ENCODE measurements at regions not wholly inside any gene's neighbourhood (a gene's known extent, or its start where the extent isn't known, plus 50 kb on each side); places are given as distances from the start of the nearest gene placed in this dataset.
"Not testable (repeated sequence)": the region's sequence is repeated elsewhere in the genome, so short reads cannot be mapped to it uniquely, and the experiment has no call there.

DNA sequence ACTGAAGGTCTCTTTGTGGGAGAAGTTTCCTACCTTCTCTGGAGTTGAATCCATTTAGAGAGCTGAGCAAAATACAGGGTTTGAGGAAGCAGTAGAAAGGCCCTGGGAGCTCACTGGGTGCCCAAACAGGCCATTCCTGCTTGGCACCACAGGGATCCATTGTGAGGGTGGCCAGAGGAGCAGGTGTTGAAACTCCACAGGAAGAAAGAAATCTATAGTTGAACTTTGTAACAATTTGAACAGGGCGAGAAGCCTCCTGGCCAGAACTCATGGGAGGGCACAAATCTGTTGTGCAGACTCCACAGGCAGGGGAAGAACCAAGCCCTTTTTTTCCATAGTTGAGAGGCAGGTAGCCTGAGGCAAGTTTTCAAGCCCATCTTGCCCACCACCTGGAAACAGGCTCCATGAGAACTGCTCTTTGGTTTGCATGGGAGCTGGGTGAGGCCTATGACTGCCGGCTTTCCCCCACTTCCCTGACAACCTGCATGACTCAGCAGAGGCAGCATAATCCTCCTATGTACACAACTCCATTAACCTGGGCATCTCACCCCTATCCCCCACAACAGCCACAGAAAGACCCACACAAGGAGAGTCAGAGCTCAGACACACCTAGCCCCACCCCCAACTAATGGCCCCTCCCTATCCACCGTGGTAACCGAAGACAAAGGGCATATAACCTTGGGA lies 1053.0 kb downstream of the TSN start:
- DNase-seq (ENCODE audit: low read depth) = no peak

GRCh38 chr2:122812214-122812613 lies 1056.8 kb downstream of the TSN start:
- DNase-seq (ENCODE audit: low read depth) = not testable (repeated sequence)

- no peak for DNase-seq (ENCODE audit: low read depth)
Observed at GRCh38 chr2:122815120-122815519, 1059.7 kb downstream of the TSN start.

DNA sequence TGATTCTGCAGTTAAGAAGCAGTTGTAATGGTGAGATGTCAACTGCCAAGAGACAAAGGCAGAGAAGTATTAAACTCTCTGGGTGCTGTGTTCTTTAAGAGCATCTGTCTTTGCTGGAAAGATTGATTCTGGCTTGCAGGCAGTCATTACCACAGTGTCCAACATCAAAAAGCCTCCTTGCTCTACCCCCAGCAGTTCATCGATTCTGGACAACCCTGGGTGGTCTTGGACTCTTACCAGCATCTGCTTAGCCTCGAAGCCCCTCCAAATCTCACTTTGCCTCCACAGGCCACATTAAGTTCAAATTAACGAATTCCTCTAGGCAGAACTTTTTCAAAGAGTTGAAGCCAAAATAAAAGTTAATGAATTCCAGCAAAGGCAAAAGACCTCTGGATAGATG lies 1061.4 kb downstream of the TSN start:
- DNase-seq (ENCODE audit: low read depth) = no peak

DNA sequence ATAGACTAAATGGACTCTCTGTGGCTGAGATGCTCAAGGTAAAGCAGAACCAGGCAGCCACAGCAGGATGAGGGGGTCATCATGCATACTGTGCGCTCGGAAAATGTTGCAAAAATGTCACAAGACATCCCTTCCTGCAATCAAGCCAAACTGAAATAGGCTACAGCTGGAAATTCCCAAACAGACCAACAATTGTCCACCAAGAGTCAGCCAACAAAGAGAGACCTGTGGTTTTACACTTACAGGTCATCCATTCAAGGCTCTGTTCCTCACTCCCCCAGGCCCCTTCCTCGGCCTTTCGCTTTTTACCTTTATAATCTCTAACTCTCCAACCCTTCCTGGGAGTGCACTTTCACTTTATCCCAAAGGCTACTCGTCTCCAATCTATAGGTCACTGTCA lies 1066.9 kb downstream of the TSN start:
- no peak for DNase-seq (ENCODE audit: low read depth)

DNA sequence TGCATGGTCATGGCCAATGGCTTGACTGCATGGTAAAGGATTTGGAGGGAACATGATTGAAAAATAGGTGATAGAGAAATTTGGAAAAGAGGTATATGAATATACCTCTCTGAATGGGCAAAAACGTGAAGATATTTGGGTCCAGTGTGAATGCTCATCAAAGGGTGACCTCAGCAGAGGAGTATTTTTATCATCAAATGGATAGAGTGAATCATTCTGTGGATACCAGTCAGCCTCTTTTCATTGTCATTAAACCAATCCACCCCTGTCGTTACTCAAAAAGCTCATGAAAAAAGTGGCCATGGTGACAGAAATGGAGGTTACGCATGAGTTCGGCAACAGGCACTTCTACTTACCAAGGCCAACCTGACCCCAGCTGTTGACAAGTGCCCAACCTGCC lies 1074.7 kb downstream of the TSN start:
- no peak for DNase-seq (ENCODE audit: low read depth)

GRCh38 chr2:122831649-122832048 lies 1076.2 kb downstream of the TSN start:
- DNase-seq (ENCODE audit: low read depth) = no peak

DNA sequence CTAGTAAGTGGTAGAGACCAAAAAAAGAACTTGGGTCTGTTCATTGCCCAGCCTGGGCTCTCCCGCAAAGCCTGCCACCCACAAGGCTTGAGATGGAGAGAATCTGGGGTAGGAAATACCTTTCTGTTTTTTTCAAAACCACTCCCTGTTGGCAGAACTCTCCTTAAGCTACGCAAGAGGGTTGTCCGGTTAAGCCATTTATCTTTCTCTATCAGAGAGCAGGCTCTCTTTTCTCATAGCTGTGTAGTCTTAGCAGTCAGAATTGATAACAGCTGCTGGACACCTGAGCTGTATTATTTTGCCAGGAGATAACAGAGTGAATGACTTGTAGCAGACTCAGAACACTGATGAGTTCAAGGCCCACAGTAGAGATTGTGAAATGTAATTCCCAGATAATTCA lies 1088.1 kb downstream of the TSN start:
- DNase-seq (ENCODE audit: low read depth) = no peak

GRCh38 chr2:122851161-122851560 lies 1095.7 kb downstream of the TSN start:
- no peak for DNase-seq (ENCODE audit: low read depth)

GRCh38 chr2:122851972-122852531 lies 1096.6 kb downstream of the TSN start:
- DNase-seq (ENCODE audit: low read depth) = no peak

GRCh38 chr2:122856696-122857095 lies 1101.2 kb downstream of the TSN start:
- no peak for DNase-seq (ENCODE audit: low read depth)

GRCh38 chr2:122858075-122858702 lies 1102.7 kb downstream of the TSN start:
- DNase-seq (ENCODE audit: low read depth) = no peak

- no peak for DNase-seq (ENCODE audit: low read depth)
Observed at GRCh38 chr2:122858813-122859212, 1103.4 kb downstream of the TSN start.

DNA sequence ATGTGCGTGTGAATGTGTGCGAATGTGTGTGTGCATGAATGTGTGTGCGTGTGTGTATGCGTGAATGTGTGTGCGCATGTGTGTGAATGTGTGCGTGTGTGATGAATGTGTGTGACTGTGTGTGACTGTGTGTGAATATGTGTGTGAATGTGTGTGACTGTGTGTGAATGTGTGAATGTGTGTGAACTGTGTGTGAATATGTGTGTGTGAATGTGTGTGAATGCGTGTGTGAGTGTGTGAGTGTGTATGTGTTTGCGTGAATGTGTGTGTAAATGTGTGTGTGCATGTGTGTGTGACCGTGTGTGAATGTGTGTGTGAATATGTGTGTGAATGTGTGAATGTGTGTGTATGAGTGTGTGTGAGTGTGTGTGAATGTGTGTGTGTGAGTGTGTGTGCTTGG lies 1103.8 kb downstream of the TSN start:
- no peak for DNase-seq (ENCODE audit: low read depth)

DNA sequence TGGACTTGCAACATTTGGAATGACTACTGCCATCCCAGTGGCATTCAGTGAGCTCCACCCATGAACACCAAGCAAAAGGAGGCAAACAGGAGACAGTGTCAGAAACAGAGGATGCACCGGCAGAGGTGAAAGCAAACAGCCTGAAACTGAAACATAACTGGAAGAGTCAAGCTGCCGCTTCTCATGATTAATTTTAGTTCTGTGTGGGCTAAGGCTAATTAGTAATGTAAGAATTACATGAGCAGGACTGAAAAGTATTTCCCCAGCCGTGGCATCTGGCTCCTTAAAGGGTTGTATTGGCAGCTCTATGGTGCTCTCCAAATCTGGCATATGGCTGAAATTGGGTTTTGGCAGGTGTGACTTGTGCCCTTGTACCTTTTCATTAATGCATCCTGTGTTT lies 1108.1 kb downstream of the TSN start:
- no peak for DNase-seq (ENCODE audit: low read depth)

GRCh38 chr2:122864728-122865127 lies 1109.3 kb downstream of the TSN start:
- DNase-seq (ENCODE audit: low read depth) = no peak

DNA sequence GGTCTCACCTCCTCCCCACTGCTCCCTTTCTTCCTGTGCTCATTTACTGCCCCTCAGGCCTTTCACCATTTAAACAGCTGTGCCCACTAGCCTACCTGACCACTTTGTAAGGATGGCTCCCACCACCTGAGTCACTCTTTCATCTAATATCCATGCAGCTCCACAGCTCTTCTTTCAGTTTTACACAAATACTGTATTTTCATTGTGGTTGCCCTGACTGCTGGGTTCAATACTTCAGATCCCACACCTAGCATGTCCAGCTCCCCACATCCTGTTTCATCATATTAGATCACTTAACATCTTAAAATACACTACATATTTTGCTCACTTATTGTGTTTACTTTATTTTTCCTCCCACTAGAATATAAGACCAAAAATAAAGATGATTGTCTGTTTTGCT lies 1110.6 kb downstream of the TSN start:
- no peak for DNase-seq (ENCODE audit: low read depth)

DNA sequence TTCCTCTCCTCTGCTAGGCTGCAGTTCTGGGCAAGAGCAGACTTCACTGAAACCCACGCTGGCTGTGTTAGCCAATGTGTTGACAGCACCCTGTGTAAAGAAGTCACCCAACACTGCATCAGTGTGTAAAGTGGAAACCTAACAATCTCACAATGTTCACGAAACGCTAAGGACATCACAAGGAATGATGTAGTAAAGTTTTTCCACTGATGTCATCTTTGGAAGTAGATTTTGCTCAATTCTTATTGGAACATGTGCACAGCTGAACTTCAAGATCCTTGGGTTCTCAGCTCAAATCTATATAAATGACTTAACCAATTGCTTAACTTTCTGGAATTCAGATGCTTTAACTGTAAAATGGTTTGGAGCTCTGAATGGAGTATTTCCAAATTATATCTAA lies 1112.5 kb downstream of the TSN start:
- DNase-seq (ENCODE audit: low read depth) = no peak

DNA sequence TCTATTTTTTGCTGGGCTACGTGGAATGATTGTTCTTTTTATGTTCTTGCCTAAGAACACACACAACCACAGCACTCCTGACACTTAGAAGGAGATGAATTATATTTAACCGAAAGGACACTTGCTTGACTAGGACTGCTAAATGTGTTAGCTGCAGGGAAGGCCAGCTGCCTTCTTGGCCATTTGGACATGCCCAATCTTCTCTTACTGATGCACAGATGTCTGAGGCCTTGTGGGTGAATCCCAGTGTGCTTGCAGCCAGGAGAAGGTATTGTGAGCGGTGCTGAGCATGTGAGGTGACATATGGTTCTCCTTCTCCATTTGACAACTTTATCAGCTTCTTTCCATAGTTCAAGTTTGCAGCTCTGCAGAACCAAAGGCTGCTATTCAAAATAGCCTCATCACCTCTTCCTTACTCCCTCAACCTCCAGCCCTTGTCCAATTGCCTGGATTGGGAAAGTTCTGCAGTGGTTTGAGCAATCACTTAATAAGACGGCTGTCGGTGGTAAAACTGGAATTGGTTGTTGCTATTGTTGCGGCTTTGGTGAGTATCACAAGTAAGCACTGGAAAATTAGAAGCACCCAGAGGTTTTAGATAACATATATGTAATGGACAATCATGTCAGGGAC lies 1113.3 kb downstream of the TSN start:
- DNase-seq (ENCODE audit: low read depth) = no peak

DNA sequence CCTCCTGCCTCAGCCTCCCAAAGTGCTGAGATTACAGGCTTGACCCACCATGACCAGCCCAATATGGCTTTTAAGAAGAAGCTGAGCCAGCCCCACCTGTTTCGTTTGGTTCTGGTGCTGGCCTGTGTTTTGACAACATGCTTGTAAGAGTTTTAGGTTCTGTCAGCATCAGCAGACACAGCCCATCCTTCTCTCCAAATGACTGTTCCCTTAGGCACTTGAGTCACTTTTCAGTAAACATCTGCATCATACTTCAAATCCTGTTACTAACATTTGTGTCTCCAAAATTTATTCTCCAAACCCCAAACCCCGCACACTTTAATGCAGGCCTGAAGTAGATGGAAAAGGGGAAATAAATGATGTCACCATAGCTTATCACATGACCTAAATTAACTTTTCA lies 1118.5 kb downstream of the TSN start:
- DNase-seq (ENCODE audit: low read depth) = no peak

GRCh38 chr2:122875091-122875865 lies 1119.8 kb downstream of the TSN start:
- no peak for DNase-seq (ENCODE audit: low read depth)

GRCh38 chr2:122883849-122884248 lies 1128.4 kb downstream of the TSN start:
- DNase-seq (ENCODE audit: low read depth) = no peak

- no peak for DNase-seq (ENCODE audit: low read depth)
Observed at GRCh38 chr2:122884889-122885288, 1129.4 kb downstream of the TSN start.

Measured in HS-27A (cell line).